Ishikawa (cell line): ENCODE measurements at regions not wholly inside any gene's neighbourhood (a gene's known extent, or its start where the extent isn't known, plus 50 kb on each side); places are given as distances from the start of the nearest gene placed in this dataset.

Experiments used
- CEBPB ChIP-seq: IDR thresholded peaks from 2 replicates; pipeline ENCODE4 v1.6.1; 2012
- CREB1 ChIP-seq: IDR thresholded peaks from 2 replicates; pipeline ENCODE4 v1.6.1; 2012; ENCODE audit warnings: low read depth
- EGR1 ChIP-seq: IDR thresholded peaks from 2 replicates; pipeline ENCODE4 v1.6.1; 2012
- EP300 ChIP-seq: IDR thresholded peaks from 2 replicates; pipeline ENCODE4 v1.6.1; 2012; ENCODE audit warnings: borderline replicate concordance
- FOXM1 ChIP-seq: IDR thresholded peaks from 2 replicates; pipeline ENCODE4 v1.6.1; 2012; ENCODE audit warnings: low read depth, borderline replicate concordance
- NFIC ChIP-seq: IDR thresholded peaks from 2 replicates; pipeline ENCODE4 v1.6.1; 2012
- TAF1 ChIP-seq: IDR thresholded peaks from 2 replicates; pipeline ENCODE4 v1.6.1; 2012; ENCODE audit warnings: low read depth, mild to moderate bottlenecking
- YY1 ChIP-seq: IDR thresholded peaks from 2 replicates; pipeline ENCODE4 v1.6.1; 2012; ENCODE audit warnings: low read depth
- ZBTB7A ChIP-seq: IDR thresholded peaks from 2 replicates; pipeline ENCODE4 v1.6.1; 2012; ENCODE audit warnings: low read depth
- TF ChIP-seq, protein P1 (sequence below): IDR thresholded peaks from 2 replicates; pipeline ENCODE4 v1.6.1; 2012
- TF ChIP-seq, protein P2 (sequence below): IDR thresholded peaks from 2 replicates; pipeline ENCODE4 v1.6.1; 2012; ENCODE audit warnings: low read depth, mild to moderate bottlenecking

DNA sequence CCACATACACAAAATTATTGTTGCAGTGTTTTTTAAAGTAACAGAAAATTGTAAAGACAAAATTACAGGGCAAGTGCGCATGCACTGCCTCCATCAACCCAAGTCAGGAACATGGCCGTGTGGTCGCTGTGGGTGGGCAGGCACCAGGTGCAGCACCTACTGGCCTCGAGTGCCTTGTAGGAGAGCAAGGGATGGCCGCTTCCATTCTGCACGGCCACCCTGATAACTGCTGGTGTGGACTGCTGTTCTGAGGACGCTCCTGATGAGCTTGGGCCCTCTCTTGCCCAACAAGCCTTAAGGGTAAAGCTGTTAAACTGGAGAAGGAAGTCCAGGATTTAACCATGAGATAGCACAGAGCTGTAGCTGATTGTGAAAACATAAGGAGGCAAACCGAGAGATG is 124.6 kb upstream of the PPP1R9A start:
- TF ChIP-seq YY1 = no peak
- no peak for TF ChIP-seq EGR1
- TF ChIP-seq EP300 = no peak
- TF ChIP-seq CEBPB = no peak
- TF ChIP-seq TAF1 = no peak
- TF ChIP-seq FOXM1 = no peak
- TF ChIP-seq CREB1 = no peak
- TF ChIP-seq, protein P1, sequence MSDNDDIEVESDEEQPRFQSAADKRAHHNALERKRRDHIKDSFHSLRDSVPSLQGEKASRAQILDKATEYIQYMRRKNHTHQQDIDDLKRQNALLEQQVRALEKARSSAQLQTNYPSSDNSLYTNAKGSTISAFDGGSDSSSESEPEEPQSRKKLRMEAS = no peak
- TF ChIP-seq, protein P2, sequence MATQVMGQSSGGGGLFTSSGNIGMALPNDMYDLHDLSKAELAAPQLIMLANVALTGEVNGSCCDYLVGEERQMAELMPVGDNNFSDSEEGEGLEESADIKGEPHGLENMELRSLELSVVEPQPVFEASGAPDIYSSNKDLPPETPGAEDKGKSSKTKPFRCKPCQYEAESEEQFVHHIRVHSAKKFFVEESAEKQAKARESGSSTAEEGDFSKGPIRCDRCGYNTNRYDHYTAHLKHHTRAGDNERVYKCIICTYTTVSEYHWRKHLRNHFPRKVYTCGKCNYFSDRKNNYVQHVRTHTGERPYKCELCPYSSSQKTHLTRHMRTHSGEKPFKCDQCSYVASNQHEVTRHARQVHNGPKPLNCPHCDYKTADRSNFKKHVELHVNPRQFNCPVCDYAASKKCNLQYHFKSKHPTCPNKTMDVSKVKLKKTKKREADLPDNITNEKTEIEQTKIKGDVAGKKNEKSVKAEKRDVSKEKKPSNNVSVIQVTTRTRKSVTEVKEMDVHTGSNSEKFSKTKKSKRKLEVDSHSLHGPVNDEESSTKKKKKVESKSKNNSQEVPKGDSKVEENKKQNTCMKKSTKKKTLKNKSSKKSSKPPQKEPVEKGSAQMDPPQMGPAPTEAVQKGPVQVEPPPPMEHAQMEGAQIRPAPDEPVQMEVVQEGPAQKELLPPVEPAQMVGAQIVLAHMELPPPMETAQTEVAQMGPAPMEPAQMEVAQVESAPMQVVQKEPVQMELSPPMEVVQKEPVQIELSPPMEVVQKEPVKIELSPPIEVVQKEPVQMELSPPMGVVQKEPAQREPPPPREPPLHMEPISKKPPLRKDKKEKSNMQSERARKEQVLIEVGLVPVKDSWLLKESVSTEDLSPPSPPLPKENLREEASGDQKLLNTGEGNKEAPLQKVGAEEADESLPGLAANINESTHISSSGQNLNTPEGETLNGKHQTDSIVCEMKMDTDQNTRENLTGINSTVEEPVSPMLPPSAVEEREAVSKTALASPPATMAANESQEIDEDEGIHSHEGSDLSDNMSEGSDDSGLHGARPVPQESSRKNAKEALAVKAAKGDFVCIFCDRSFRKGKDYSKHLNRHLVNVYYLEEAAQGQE = no peak
- TF ChIP-seq ZBTB7A = no peak
- TF ChIP-seq NFIC = no peak
